Gastroesophageal sphincter (tissue), 4 donors: ENCODE measurements at regions not wholly inside any gene's neighbourhood (a gene's known extent, or its start where the extent isn't known, plus 50 kb on each side); places are given as distances from the start of the nearest gene placed in this dataset.

Experiments used
- ATAC-seq: fragments of 150-250 bp; one replicate; pipeline ENCODE4 v1.9.1; 2016; ENCODE audit warnings: mild to moderate bottlenecking, moderate library complexity
- H3K27ac ChIP-seq, 4 donors: fragments of 200-600 bp; sonication (generic) in 3 of 4; 1 replicate in 3 of 4; 2 replicates in 1 of 4; pipeline ENCODE4 v1.5.1; 2016 to 2019
- H3K27me3 ChIP-seq: fragments of 200-600 bp; sonication (generic); one replicate; pipeline ENCODE4 v1.5.1; 2019
- H3K36me3 ChIP-seq, 2 donors: fragments of 200-600 bp; sonication (generic); one replicate each; pipeline ENCODE4 v1.5.1; 2019; ENCODE audit warnings: control low read depth in 1 of 2
- H3K4me1 ChIP-seq, 3 donors: fragments of 200-600 bp; sonication (generic); 1 replicate in 2 of 3; 2 replicates in 1 of 3; pipeline ENCODE4 v1.5.1; 2016 to 2019; ENCODE audit warnings: control low read depth in 2 of 3
- H3K4me3 ChIP-seq, 2 donors: fragments of 200-600 bp; sonication (generic); one replicate each; pipeline ENCODE4 v1.5.1; 2019; ENCODE audit warnings: mild to moderate bottlenecking in 1 of 2, moderate library complexity in 1 of 2
- H3K9me3 ChIP-seq, 3 donors: fragments of 200-600 bp; sonication (generic); one replicate each; pipeline ENCODE4 v1.5.1; 2017 to 2019; ENCODE audit warnings: control low read depth in 2 of 3
- EP300 ChIP-seq: sonication (generic); formaldehyde crosslinking; IDR thresholded peaks from one replicate; pipeline ENCODE4 v1.6.1; 2017; ENCODE audit warnings: antibody characterized with exemption, mild to moderate bottlenecking
- POLR2A ChIP-seq, 2 donors: fragments of 450-650 bp; IDR thresholded peaks; one replicate each; pipeline ENCODE4 v1.6.1; 2017; ENCODE audit warnings: antibody characterized with exemption in 2 of 2, mild to moderate bottlenecking in 2 of 2, moderate library complexity in 1 of 2
- POLR2AphosphoS5 ChIP-seq: sonication (generic); formaldehyde crosslinking; IDR thresholded peaks from one replicate; pipeline ENCODE4 v1.6.1; 2017; ENCODE audit warnings: antibody characterized with exemption
- WGBS, 2 donors: methylation state at CpG; one replicate each; pipeline ENCODE4 v1.1.5; 2018; ENCODE audit warnings: low coverage in 1 of 2; 5-methylcytosine and 5-hydroxymethylcytosine counted together
- TF ChIP-seq, protein P1 (sequence below), 4 experiments: fragments of 200-600 bp in 2 of 4; fragments of 450-650 bp in 2 of 4; sonication (generic) in 1 of 4; IDR thresholded peaks; one replicate each; pipeline ENCODE4 v1.5.1; 2017 to 2019; ENCODE audit warnings: antibody characterized with exemption in 4 of 4, mild to moderate bottlenecking in 2 of 4, moderate library complexity in 2 of 4

DNA sequence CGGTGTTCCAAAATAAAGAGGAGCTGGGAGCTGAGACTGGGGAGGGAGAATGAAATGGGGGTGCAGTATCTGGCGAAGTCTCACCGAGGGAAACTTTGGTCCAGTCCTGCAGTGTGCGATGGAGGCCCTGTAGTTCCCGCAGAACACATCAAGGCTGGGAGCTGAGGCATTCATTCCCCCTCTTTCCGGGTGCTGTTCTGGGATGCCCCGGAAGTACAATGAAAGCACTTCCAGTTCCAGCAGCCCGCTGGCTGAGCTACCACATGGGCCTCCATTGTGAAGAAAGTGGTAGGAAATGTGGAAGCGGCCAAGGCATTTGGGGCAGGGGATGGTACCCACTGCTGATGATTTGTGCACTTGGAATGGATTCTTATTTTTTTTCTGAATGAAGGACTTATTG is 560.7 kb downstream of the GLRX3 start:
- peaks cover 6% of the 10 kb centered on the region for H3K27me3 ChIP-seq
- WGBS, 2 donors, result 90 to 100% methylated on average over 2 to 9 of the region's 9 CpGs
- TF ChIP-seq EP300 (no peak), POLR2AphosphoS5 (no peak), POLR2A (IDR thresholded peaks at IDR 0.05) (no peak)
- TF ChIP-seq, protein P1, sequence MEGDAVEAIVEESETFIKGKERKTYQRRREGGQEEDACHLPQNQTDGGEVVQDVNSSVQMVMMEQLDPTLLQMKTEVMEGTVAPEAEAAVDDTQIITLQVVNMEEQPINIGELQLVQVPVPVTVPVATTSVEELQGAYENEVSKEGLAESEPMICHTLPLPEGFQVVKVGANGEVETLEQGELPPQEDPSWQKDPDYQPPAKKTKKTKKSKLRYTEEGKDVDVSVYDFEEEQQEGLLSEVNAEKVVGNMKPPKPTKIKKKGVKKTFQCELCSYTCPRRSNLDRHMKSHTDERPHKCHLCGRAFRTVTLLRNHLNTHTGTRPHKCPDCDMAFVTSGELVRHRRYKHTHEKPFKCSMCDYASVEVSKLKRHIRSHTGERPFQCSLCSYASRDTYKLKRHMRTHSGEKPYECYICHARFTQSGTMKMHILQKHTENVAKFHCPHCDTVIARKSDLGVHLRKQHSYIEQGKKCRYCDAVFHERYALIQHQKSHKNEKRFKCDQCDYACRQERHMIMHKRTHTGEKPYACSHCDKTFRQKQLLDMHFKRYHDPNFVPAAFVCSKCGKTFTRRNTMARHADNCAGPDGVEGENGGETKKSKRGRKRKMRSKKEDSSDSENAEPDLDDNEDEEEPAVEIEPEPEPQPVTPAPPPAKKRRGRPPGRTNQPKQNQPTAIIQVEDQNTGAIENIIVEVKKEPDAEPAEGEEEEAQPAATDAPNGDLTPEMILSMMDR (IDR thresholded peaks at IDR 0.05), result no peak
- no peaks in the 10 kb centered on the region for H3K36me3 ChIP-seq
- no peak for ATAC-seq
- H3K4me3 ChIP-seq, result no peak overlapping the region
- H3K9me3 ChIP-seq, result no peaks in the 10 kb centered on the region
- no peaks in the 10 kb centered on the region for H3K4me1 ChIP-seq
- H3K27ac ChIP-seq, result no peak overlapping the region

- WGBS, 2 donors, result 57 to 100% methylated on average over 1 of the region's 7 CpGs
- peaks cover 23% of the 10 kb centered on the region for H3K27me3 ChIP-seq
- no peaks in the 10 kb centered on the region for H3K4me1 ChIP-seq
- no peak overlapping the region for H3K27ac ChIP-seq
- no peaks in the 10 kb centered on the region for H3K36me3 ChIP-seq
- no peak overlapping the region for H3K4me3 ChIP-seq
- TF ChIP-seq POLR2A (IDR thresholded peaks at IDR 0.05), result no peak
- no peak for TF ChIP-seq EP300
- no peak for TF ChIP-seq POLR2AphosphoS5
- TF ChIP-seq, protein P1 (IDR thresholded peaks at IDR 0.05), result no peak
- no peak for ATAC-seq
- H3K9me3 ChIP-seq, result no peaks in the 10 kb centered on the region
Observed at GRCh38 chr10:130707389-130707979, 571.3 kb downstream of the GLRX3 start.

DNA sequence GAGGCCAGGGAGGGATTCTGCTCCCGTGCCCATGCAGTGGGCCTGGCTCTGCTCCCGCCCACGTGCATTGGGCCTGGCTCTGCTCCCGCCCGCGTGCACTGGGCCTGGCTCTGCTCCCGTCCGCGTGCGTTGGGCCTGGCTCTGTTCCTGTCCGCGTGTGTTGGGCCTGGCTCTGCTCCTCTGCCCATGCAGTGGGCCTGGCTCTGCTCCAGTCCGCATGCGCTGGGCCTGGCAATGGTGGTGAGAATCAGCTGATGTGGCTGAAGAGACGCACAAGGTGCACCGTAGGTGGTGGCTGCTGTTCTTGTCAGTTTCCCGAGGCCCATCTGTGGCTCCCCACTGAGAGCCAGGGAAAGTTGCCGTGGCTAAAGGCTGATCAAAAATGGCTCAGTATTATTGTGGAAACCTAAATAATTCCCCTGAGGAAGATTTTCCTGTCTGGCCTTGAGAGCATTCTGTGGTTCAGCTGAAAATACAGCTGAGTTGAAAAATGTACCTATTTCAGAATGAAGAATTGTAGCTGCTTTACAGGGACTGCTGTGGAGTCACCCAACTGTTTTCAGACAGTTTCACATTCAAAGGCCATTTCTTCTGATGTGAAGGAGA is 572.4 kb downstream of the GLRX3 start:
- ATAC-seq, result no peak
- no peaks in the 10 kb centered on the region for H3K9me3 ChIP-seq
- WGBS, 2 donors, result 78% methylated on average over 10 of the region's 18 CpGs; no CpG with 5 or more reads in 1 of the 2 donors
- no peak for TF ChIP-seq EP300
- peaks cover 26% of the 10 kb centered on the region for H3K27me3 ChIP-seq
- no peak overlapping the region for H3K4me3 ChIP-seq
- H3K27ac ChIP-seq, result no peak overlapping the region
- H3K4me1 ChIP-seq, result no peaks in the 10 kb centered on the region
- H3K36me3 ChIP-seq, result no peaks in the 10 kb centered on the region

DNA sequence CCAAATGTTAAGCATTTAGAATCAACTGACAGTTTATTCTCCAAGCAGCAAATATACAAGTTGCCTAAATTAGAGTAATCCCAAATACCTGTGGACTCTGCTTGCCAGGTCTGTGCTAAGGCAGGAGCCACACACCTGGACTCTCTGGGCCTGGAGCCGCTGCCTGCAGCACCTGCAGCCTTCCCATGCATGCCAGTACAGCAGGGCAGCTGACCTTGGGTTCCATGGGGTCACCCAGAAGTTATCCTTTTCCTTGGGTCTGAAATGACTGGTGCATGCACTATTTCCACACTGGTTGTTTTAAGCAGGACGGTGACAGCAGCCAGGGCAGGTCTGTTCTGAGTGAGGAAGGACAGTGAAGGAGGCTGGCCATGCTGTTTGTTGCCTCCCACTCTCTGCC is 573.2 kb downstream of the GLRX3 start:
- Histone ChIP-seq H3K4me1 (no peaks in the 10 kb centered on the region), H3K36me3 (no peaks in the 10 kb centered on the region), H3K9me3 (no peaks in the 10 kb centered on the region), H3K27ac (no peak overlapping the region), H3K4me3 (no peak overlapping the region), H3K27me3 (peaks cover 26% of the 10 kb centered on the region)
- no CpG with 5 or more reads among the region's 2 CpGs for WGBS, 2 donors
- no peak for ATAC-seq
- TF ChIP-seq EP300, result no peak
- no peak for TF ChIP-seq POLR2A (IDR thresholded peaks at IDR 0.05)
- TF ChIP-seq, protein P1 (IDR thresholded peaks at IDR 0.05), result no peak
- TF ChIP-seq POLR2AphosphoS5, result no peak

DNA sequence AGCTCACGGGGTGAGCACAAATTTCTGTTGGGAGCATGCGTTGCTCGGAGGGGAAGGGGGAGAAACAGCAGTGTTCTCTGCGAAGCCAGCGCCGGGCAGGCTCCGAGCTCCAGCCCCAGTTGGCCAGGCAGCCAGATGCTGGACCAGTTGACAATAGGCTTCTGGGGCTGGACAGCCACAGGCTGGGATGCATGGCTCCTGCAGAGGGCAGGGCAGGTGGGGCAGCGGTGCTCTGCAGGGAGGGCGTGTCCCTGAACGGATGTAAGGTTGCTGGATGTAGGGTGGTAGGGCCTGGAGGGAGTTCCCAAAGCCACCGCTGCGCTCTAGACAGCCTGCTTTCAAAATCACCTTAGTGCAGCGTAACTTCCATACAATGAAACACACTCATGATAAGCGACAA is 574.9 kb downstream of the GLRX3 start:
- TF ChIP-seq POLR2A (IDR thresholded peaks at IDR 0.05), result no peak
- TF ChIP-seq EP300, result no peak
- TF ChIP-seq, protein P1 (IDR thresholded peaks at IDR 0.05), result no peak
- TF ChIP-seq POLR2AphosphoS5, result no peak
- Histone ChIP-seq H3K4me1 (no peaks in the 10 kb centered on the region), H3K36me3 (no peaks in the 10 kb centered on the region), H3K4me3 (no peak overlapping the region), H3K27me3 (peaks cover 30% of the 10 kb centered on the region), H3K9me3 (no peaks in the 10 kb centered on the region), H3K27ac (no peak overlapping the region)
- WGBS, 2 donors, result 44% methylated on average over 6 of the region's 14 CpGs; no CpG with 5 or more reads in 1 of the 2 donors
- ATAC-seq, result no peak
